GM18502 (cell line): ENCODE measurements at regions not wholly inside any gene's neighbourhood (a gene's known extent, or its start where the extent isn't known, plus 50 kb on each side); places are given as distances from the start of the nearest gene placed in this dataset.

Experiments used
- ATAC-seq: cut with Tn5 transposase; IDR thresholded peaks from one replicate; pipeline ENCODE4 v1.9.1; 2021; ENCODE audit warnings: mild to moderate bottlenecking; ENCODE audit not compliant: unreplicated experiment, poor library complexity

GRCh38 chr12:97260786-97261185 is 201.8 kb upstream of the RMST start:
- ATAC-seq, result no peak

GRCh38 chr12:97267166-97267565 is 195.4 kb upstream of the RMST start:
- ATAC-seq, result no peak

- ATAC-seq, result no peak
These were observed 194.9 kb upstream of the RMST start for GRCh38 chr12:97267594-97268202.

DNA sequence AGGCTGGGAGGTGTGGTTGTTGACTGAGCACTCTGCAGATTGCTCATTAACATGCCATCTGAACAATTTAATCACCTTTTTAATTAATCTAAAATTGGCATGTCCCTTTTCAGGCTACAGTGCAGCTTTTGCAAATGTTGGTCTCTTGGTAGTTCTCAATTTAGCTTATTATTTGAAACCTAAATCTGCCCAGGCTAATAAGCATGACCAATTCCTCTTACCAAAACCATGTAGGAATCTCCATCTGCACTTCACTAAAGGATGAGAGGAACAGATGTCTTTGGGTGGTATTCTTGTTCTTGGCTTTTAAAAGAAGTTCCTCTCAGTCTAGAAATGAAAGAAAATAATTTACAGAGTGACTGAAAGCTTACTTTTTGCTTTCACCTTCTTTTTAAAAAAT is 190.1 kb upstream of the RMST start:
- ATAC-seq, result no peak

DNA sequence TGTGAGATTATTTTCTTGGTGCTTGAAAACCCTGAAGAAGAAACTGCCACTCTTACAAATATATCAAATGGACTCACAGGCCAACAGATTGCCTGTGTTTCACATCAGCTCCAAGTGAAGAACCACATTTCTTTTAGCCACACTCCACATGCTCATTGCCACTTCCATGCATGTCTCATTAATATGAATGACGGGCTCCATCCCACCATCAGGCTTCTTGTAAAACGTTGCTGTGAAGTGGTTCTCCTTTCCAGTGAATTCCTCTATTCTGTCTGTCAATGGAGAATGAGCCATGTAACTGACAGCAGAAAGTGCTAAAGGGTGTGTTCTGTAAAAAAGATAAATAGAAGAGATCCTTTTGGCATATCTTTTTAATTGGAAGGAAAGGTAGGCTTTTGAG is 188.2 kb upstream of the RMST start:
- ATAC-seq, result no peak

DNA sequence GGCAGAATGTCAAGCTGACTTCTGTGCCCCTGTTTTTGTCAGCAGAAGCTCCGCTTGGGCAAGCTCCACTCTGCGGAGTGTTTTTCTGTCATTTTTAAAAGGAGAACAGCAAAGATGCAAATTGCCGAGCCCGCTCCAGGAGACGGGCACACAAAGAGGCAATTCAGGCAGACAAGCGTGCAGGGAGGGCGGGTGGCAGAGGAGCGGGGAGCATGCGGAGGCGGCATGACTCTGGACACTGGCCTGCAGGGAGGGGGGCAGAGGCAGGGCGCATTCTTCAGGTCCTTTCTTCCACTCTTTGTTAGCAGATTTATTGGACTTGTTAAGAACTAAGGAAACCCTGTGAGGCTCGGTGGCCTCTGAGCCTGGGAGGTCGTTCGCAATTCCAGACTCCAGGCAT is 187.3 kb upstream of the RMST start:
- ATAC-seq, result no peak

DNA sequence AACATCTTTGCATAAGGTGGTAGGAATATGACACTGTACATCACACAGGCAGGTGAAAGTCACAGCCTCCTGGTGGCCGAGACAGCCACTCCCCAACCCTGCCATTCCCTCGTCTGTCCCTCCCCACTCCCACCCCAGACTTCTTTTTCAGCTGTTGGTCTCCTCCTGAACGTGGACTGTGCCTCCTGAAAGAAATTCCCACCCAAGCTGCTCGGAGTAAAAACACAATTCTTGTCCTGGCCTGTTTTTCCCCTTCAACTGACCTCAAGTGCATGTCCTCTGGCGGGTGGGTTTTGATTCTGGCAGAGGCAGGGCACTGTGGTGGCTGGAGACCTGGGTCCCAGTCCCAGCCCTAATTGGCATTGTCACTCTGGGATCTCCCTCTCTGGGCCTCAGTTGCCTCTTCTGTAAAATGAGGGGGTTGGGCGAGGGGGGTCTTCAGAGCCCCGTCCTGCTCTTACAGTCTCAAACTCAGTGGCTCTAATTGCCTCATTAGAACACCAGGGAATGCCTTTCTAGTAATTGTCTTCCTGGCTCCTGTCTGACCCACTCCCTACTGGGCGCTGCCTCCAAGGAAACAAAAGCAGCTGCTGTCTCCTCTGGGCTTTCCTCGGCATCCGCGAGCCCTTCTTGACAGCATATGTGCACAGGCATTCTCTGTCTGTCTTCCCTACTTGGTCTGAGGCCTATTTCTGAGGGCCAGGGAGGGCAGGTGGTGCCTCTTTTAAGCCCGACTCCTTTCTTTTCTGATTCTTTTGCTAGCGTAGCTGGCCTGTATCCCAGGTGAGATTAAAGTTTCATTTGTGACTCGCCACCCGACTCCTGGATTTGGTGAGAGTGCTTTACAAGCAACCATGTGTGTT is 186.6 kb upstream of the RMST start:
- no peak for ATAC-seq

- no peak for ATAC-seq
These were observed 185.8 kb upstream of the RMST start for GRCh38 chr12:97276661-97277429.

- ATAC-seq, result no peak
These were observed 179.3 kb upstream of the RMST start for GRCh38 chr12:97283297-97283696.

DNA sequence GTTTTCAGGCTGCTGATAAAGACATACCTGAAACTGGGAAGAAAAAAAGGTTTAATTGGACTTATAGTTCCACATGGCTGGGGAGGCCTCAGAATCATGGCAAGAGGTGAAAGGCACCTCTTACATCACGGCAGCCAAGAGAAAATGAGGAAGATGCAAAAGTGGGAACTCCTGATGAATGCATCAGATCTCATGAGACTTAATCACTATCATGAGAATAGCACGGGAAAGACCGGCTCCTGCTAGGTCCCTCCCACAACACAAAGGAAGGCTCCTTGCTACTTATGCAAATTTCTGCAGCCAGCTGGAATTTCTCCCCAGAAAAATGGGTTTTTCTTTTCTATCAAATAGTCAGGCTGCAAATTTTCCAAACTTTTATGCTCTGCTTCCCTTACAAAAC is 174.1 kb upstream of the RMST start:
- no peak for ATAC-seq

- no peak for ATAC-seq
These were observed 170.0 kb upstream of the RMST start for GRCh38 chr12:97292588-97292987.

DNA sequence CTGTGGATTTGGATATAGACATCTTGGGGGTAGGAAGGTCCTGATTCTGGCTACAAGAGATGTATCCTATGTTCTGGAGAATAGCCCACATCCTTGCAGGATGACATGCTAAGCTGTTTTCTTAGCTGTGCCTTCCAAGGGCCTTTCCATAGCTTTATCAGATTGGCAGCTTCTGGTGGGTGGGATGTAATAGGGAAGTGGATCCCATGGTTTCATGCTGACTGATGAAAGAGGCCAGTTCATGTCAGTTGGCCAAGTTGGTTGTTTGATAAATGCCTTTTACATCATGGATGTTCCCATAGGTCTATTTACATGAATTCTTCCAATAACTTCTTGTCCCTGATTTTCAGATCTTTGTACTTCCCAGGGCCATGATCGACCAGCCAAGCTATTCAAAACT is 169.1 kb upstream of the RMST start:
- ATAC-seq, result no peak

GRCh38 chr12:97299847-97300246 is 162.8 kb upstream of the RMST start:
- no peak for ATAC-seq

DNA sequence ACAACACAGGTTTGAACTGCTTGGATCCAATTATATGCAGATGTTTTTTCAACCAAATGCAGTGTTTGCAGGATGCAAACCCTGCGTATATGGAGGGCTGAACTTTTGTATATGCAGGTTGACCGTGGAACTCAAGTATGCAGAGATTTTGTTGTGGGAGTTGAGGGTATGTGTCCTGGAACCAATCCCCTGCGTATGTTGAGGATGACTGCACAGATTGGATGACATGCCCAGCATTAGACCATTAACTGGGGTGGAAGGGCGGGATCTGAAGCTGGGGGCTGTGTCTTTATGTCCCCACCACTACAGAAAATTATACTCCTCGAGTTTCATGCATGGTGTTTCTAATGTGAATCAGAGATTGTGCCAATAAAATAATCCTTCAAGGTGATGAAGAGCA is 162.2 kb upstream of the RMST start:
- no peak for ATAC-seq

DNA sequence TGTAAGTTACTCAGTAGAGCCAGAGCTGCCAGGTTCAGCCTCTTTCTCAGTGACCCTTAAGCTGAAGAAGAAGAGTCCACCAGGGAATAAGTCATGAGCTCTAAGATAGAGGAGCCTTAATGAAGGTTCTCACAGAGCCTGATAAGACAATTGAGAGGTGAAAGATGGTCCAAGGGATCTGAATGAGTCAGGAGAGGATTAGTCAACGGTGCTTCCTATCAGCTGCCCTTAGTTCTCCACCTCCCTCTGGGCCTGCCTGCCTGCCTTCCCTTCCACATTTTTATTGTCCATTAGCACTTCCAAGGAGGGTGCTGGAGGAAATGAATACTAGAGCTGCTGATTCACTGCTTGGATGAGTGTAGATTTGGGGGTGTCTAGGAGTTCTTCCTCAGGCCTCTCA is 161.7 kb upstream of the RMST start:
- ATAC-seq, result no peak

DNA sequence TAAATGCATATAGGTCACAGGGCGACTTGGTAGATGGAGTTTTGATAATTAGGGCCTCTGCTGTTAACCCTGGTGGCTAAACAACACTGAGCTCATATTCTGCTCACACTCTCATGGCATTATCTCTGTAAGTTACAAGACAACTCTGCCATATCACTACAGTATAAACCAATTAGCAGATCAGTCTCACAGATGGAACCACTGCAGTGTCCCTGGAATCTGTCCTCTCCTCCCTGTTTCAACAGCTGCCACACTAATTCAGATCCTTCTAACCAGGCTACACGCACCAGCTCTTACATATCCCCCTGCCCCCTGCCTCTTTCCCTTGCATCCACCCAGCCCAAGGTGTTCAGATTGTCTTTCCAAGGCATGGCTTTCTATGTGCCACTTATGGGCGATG is 161.0 kb upstream of the RMST start:
- no peak for ATAC-seq

DNA sequence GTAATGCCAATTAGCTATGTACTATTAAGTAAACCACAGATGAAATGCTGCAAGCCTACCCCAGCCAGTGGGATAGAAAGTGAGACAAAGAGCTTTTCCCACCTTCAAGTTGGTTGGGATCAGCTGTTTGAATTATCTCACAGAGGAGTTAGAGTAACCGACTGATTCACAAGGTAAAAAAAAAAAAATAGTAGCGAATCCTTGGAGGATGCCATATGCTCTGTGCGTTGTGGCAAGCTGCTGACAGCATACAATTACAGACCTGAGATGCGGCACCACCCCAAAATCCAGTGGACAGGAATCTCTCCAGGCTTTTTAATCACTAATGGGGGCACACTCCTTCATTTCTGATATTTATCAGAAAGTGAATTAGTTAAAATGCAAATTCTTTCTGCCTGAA is 157.0 kb upstream of the RMST start:
- ATAC-seq, result no peak

DNA sequence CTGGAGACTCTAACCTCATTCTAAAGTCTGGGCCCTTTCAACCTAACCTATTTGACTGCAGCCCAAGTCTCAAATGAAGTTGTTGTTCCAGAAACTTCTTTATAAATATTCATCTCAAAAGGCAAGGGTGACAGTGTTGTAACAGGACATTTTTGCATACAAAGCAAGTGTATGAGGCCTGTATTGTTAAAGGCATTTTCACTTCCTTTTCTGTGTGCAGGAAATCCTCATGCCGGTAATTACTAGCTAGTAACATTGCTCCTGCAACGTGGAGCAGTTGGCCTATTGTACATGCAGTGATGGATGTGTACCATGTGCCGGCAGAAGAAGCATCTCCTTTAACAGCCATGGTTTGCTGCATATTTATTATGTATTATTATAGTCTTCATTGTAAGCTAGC is 156.5 kb upstream of the RMST start:
- ATAC-seq, result peak; percentile 98

- no peak for ATAC-seq
These were observed 153.9 kb upstream of the RMST start for GRCh38 chr12:97308576-97309198.

- no peak for ATAC-seq
These were observed 152.7 kb upstream of the RMST start for GRCh38 chr12:97309921-97310320.

DNA sequence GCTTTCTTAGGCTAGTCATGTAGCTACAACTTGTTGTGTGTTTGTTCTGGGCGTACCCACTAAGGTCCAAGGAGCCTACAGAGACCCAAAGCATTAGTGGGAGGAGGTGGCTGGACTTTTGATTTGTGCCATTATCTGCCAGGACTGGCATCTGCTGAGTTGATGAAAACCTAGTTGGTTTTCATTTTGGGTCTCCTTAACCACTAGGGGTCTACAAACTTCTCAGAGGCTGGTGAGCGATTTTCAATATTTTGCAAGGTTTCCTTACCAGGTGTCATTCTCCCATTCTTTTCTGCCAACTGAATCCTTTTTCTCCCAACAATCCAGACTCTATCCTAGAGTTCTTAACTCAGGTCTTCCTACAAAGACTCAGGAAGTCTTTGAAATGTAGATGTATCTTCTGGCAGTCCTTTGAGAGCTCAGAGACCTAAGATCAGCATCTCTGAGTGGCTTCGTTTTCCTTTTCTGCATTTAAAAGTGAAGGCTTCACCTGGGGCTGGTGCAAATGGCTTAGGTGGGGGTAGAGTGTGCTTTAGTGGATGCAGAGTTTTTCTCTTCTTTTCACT is 150.0 kb upstream of the RMST start:
- ATAC-seq, result no peak
